Fibroblast of skin of scalp (primary cell): ENCODE measurements at regions not wholly inside any gene's neighbourhood (a gene's known extent, or its start where the extent isn't known, plus 50 kb on each side); places are given as distances from the start of the nearest gene placed in this dataset.

ENCODE experiments used
- DNase-seq: peaks from one replicate; pipeline ENCODE4 v3.0.0-alpha.2; 2013

GRCh38 chr11:19595499-19595839, 117.2 kb upstream of the NAV2 start:
- DNase-seq, result no peak

- DNase-seq, result no peak
Measured at GRCh38 chr11:19594326-19594725, 118.3 kb upstream of the NAV2 start.

- DNase-seq, result no peak
Measured at GRCh38 chr11:19592842-19593241, 119.8 kb upstream of the NAV2 start.

GRCh38 chr11:19589567-19590260, 122.9 kb upstream of the NAV2 start:
- no peak for DNase-seq

GRCh38 chr11:19587979-19588378, 124.7 kb upstream of the NAV2 start:
- DNase-seq, result no peak

- DNase-seq, result peak; percentile 36
Measured at GRCh38 chr11:19580646-19581045, 132.0 kb upstream of the NAV2 start.

- no peak for DNase-seq
Measured at GRCh38 chr11:19579957-19580356, 132.7 kb upstream of the NAV2 start.

- no peak for DNase-seq
Measured at GRCh38 chr11:19578871-19579270, 133.8 kb upstream of the NAV2 start.

GRCh38 chr11:19577976-19578619, 134.5 kb upstream of the NAV2 start:
- DNase-seq, result peak; percentile 91

- DNase-seq, result peak; percentile 53
Measured at GRCh38 chr11:19577391-19577975, 135.2 kb upstream of the NAV2 start.

- DNase-seq, result no peak
Measured at GRCh38 chr11:19576903-19577302, 135.7 kb upstream of the NAV2 start.

- no peak for DNase-seq
Measured at GRCh38 chr11:19576054-19576453, 136.6 kb upstream of the NAV2 start.

GRCh38 chr11:19574916-19575315, 137.7 kb upstream of the NAV2 start:
- DNase-seq, result no peak

GRCh38 chr11:19573666-19574065, 139.0 kb upstream of the NAV2 start:
- no peak for DNase-seq

- DNase-seq, result no peak
Measured at GRCh38 chr11:19571906-19572305, 140.7 kb upstream of the NAV2 start.

GRCh38 chr11:19570889-19571288, 141.7 kb upstream of the NAV2 start:
- no peak for DNase-seq

- no peak for DNase-seq
Measured at GRCh38 chr11:19567996-19568395, 144.6 kb upstream of the NAV2 start.

- DNase-seq, result no peak
Measured at GRCh38 chr11:19566583-19567379, 145.9 kb upstream of the NAV2 start.

GRCh38 chr11:19565639-19566038, 147.0 kb upstream of the NAV2 start:
- DNase-seq, result no peak

GRCh38 chr11:19562156-19562555, 150.5 kb upstream of the NAV2 start:
- DNase-seq, result no peak

- no peak for DNase-seq
Measured at GRCh38 chr11:19561011-19561410, 151.6 kb upstream of the NAV2 start.

- DNase-seq, result no peak
Measured at GRCh38 chr11:19560156-19560555, 152.5 kb upstream of the NAV2 start.

- DNase-seq, result no peak
Measured at GRCh38 chr11:19559746-19560145, 152.9 kb upstream of the NAV2 start.
